Activated T-helper 1 cell treated with Interleukin-2 at 50 U/mL for 16 hours (primary cell): ENCODE measurements at regions not wholly inside any gene's neighbourhood (a gene's known extent, or its start where the extent isn't known, plus 50 kb on each side); places are given as distances from the start of the nearest gene placed in this dataset.
"Not testable (repeated sequence)": the region's sequence is repeated elsewhere in the genome, so short reads cannot be mapped to it uniquely, and the experiment has no call there.

Source experiments
- DNase-seq: peaks from one replicate; pipeline ENCODE4 v3.0.0-alpha.2; 2020; ENCODE audit warnings: low read depth

- DNase-seq: no peak
Measured at GRCh38 chr20:4344670-4345069, 95.6 kb upstream of the ADRA1D start.

- DNase-seq: no peak
Measured at GRCh38 chr20:4342609-4343008, 93.5 kb upstream of the ADRA1D start.

DNA sequence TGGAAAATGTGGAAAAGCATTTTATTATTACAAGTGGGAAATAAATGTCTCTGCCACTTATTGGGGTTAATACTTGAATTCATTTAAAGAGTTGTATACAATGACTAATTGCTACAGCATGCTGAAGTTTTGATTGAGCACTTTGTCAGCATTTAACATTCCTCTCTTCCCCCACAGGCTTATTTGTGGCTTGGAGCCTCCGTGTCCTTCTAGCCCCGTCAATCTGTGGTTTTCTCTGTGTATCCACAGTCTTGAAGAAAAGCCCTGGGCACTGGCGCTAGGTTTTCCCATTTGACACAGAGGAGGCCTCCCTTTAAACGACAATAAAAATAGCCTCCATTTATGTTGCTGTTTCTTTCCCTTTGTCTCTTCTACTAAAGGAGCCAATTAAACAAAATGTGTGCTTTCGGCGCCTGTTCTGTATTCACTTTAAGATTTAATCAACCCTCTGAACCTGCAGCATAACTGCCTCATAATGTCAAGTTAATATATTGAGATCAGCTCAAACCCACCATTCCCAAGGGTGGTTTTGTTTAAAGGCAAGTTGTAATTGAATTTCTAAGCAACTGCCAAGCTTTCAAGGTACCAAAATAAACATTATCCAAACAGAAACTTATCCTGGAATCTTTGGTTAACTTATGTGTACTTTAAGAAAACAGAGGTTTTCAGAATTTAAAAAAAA lies 92.9 kb upstream of the ADRA1D start:
- DNase-seq: no peak

DNA sequence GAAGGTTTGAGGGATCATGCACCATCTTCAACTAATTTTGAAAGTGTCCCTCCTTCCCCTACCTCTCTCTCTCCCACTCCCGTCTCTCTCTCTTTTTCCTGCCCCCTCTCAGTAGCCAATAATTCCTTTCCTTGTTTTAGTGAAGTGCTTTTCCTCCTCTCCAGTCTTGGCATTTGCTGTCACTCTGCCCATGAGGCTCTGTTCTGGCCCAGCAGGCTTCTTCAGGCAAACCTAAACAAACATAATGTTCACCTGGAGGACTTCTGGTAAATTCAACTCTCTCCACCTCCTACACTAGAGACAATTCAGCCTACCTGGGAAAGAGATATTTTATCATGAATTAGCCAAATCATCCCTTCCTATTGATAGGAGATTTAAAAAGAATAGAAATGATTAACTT lies 86.6 kb upstream of the ADRA1D start:
- DNase-seq: no peak

DNA sequence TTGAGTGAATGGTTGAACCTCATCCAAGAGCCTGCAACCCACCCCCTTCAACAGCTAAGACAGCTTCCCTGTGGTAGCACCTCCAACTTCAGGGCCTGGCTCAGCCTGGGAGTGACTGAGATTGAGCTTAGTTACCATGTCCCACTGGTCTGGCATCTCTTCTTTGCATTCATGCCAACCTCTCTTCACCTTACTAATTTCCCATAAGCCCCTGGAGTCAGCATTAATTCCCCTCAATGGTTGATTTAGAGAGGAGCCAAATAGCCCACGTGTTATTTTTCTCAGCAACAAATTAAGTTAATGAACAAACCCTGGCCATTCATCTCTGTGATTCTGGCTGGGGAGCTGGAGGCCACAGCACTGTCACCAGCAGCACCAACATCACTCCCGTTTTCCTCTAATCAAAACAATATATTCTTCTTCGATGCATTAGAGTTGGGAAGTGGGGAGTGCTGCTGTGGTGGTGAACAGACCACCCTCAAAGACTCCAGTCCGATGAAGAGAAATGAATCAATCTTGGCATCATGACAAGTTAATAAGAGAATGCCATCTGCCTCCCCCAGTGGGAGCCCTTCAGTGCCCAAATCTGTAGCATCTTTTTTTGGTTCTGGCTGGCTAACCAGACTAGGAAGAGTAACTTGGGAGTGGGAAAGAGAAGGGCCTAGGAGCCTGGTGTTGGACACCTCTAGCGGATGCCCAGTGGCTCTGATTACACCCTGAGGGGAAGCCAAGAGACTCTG lies 83.2 kb upstream of the ADRA1D start:
- no peak for DNase-seq

- no peak for DNase-seq
Measured at GRCh38 chr20:4330011-4330410, 80.9 kb upstream of the ADRA1D start.

- DNase-seq: no peak
Measured at GRCh38 chr20:4329232-4329631, 80.1 kb upstream of the ADRA1D start.

GRCh38 chr20:4328541-4328940 lies 79.5 kb upstream of the ADRA1D start:
- no peak for DNase-seq

GRCh38 chr20:4327956-4328355 lies 78.9 kb upstream of the ADRA1D start:
- DNase-seq: no peak

- no peak for DNase-seq
Measured at GRCh38 chr20:4326195-4327065, 77.3 kb upstream of the ADRA1D start.

DNA sequence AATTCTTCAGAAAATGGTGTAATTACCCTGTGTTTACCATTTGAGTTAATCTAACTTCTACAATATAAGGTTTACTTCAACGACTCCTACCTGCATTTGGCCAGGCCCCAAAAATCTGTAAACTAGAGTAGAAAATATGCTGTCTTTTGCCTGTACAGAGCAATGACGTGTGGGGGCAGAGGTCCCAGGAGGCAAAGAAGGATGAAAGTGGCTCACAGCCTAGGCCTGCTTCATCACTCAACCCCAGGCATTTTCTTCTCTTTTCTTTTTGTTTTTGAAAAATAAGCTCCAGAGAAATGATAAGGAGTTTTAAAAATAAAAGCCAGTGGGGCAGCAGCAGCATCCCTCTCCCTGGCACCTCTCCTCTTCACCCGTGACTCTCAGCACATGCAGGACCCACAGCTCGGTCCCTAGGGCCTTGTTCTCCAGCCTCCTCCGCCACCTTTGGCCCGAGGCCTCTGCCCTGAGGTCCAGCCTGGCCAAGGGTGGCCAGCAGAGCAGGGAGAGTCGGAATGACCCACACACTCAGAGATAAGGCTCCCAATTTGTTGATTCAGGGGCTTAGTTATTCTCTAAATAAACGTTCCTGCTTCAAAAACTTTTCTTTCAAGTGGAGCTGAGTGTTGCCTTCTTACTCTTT lies 76.6 kb upstream of the ADRA1D start:
- no peak for DNase-seq

DNA sequence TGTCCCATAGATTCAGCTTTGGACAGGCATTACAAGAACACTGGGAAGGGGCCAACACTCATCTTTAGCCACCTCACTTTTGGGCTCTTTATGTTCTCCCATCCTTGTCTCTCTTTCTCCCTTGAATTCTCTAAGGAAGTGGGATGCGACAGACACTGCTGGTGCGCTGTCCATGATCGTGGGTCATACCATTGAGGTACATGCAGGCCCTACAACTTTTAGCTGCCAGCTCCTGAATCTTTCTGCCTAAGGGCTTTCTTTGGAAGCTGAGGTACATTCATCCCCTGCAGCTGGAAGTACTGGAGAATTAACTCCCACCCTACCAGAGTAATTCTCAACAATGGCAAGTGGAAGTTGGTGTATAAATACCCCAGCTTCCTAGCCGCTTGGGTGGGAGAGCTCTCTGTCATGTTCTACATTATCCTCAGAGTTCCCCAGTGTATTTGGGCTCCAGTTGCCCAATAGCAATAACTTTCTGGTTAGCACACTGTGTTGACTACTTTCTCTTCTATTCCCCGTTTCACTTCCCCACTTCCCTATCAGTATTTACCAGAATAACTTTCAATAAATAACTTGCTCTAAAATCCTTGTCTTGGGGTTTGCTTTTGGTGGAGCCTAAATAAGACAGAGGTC lies 75.6 kb upstream of the ADRA1D start:
- no peak for DNase-seq

GRCh38 chr20:4322499-4322898 lies 73.4 kb upstream of the ADRA1D start:
- DNase-seq: no peak

DNA sequence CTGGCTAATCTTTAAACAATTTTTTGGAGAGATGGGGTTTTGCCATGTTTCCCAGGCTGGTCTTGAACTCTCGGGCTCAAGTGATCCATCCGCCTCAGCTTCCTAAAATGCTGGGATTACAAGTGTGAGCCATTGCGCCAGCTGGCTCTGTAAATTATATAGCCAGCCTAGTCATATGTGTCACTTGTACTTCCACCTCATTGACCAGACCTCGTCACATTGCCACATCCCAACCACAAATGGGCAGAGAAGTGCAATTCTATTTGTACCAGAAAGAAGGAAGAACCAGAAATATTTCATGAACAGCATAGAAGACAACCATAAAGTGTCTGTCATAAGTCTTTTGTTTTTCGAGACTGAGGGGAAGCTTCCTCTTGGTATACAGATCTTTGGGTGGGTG lies 71.2 kb upstream of the ADRA1D start:
- no peak for DNase-seq

GRCh38 chr20:4318891-4319290 lies 69.8 kb upstream of the ADRA1D start:
- no peak for DNase-seq

- DNase-seq: not testable (repeated sequence)
Measured at GRCh38 chr20:4310616-4311015, 61.5 kb upstream of the ADRA1D start.

DNA sequence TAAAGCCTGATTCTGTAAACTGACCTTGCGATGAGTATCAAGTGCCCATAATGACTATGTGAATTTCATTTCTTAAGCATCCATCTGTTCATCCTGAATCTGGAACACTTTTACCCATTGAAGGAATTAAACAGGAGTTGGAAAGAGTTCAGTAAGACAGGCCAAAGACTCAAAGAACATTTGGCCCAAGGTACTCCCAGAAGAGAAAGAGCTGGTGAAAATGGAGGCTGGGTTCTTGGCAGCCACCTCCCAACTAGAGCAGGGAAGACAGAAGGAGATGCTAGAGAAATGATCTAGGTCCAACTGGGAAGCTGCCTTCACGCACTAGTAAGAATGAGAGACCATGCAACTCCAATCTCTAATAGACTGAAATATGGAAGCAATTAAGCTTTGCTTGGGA lies 57.1 kb upstream of the ADRA1D start:
- no peak for DNase-seq

DNA sequence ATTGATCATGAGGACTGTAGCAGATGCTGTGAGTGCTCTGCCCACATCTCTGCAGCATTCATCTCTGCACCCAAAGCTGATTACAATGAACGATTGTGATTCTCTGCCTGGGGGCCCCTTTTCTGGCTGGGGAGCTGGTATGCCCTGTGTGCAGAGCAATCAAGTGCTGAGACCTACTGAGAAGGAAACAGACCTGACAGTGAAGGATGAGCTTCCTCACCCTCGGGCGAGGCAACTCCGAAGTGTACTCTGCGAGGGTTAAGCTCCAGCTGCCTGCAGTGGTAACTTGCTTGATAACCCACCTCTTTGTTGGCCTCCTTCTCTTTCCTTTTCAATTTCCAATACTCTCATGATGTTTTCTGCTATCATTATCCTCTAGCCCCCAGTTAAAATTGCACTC lies 56.0 kb upstream of the ADRA1D start:
- DNase-seq: no peak

GRCh38 chr20:4304601-4305000 lies 55.5 kb upstream of the ADRA1D start:
- DNase-seq: no peak

GRCh38 chr20:4303136-4303535 lies 54.0 kb upstream of the ADRA1D start:
- DNase-seq: no peak

DNA sequence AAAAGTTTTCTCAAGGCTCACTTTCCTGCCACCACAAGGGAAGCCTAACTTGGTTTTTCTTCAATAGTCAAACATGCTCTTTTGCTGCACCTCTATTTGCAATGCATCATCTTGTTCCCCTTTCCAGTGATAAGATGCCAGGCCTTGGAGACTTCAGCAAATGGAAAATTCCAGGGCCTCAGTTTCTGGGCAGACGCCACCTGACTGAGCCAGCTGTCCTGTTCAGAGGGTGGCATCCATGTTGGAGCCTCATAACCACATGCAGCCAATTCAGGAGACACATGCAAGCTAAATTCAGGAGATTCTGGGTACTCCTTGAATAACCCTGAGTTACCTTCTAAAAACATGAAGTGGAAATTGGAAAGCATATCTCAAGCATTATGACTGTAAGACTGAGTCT lies 51.8 kb upstream of the ADRA1D start:
- DNase-seq: no peak

GRCh38 chr20:4300401-4300800 lies 51.3 kb upstream of the ADRA1D start:
- DNase-seq: no peak
